DOHH2 (cell line): ENCODE measurements at regions not wholly inside any gene's neighbourhood (a gene's known extent, or its start where the extent isn't known, plus 50 kb on each side); places are given as distances from the start of the nearest gene placed in this dataset.

Source experiments
- EZH2phosphoT487 ChIP-seq: fragments of 200-600 bp; sonication (generic); IDR thresholded peaks from 2 replicates; pipeline ENCODE4 v1.6.1; 2017; ENCODE audit warnings: borderline replicate concordance, mild to moderate bottlenecking, antibody characterized with exemption, low read length, moderate library complexity, mixed read lengths
- TF ChIP-seq, protein P1 (sequence below): fragments of 200-600 bp; sonication (generic); IDR thresholded peaks from one replicate; pipeline ENCODE4 v1.5.1; 2014; ENCODE audit warnings: antibody characterized with exemption, mild to moderate bottlenecking, low read depth, low read length; ENCODE audit not compliant: poor library complexity, severe bottlenecking

DNA sequence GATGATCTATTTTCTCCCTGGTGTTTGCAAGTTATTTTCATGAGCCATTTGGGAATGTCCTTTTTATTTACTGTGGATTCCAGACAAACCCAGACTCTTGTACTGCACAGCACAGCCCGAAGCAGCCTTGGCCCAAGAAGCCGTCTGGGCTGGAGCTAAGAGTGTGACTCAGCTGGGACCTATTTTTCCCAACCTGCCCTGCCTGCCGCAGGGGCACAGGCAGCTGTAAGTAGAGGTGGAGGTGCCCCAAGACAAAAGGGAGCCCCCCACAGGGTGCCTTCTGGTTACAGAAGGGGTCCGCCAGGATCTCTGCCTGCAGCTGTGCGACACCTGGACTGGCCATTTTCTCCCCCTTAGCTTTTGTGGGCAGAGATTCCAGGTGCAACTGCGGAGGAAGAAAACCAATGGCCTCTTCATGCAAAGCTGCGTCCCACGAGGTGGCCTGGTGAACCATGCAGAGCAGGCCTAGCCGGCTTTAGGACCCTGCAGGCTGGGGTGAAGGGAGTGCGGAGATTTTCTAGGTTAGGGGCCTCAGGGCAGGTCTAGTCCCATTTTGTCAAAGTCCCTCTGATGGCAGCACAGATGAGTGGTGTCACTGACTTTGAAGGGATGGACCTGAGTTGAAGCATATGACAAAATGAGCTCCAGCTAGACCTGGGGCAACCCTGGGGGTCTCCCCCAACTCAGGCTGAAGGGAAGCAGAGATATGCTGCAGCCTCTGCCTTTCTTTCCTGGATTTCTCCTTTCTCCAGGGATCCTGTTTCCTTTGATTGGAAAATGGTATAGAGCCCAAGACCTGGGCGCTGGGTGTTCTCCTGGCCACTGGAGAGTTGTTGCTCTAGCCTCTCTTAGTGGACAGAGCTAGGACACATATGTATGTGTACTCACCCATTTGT lies 131.2 kb downstream of the KLF13 start:
- TF ChIP-seq, protein P1, sequence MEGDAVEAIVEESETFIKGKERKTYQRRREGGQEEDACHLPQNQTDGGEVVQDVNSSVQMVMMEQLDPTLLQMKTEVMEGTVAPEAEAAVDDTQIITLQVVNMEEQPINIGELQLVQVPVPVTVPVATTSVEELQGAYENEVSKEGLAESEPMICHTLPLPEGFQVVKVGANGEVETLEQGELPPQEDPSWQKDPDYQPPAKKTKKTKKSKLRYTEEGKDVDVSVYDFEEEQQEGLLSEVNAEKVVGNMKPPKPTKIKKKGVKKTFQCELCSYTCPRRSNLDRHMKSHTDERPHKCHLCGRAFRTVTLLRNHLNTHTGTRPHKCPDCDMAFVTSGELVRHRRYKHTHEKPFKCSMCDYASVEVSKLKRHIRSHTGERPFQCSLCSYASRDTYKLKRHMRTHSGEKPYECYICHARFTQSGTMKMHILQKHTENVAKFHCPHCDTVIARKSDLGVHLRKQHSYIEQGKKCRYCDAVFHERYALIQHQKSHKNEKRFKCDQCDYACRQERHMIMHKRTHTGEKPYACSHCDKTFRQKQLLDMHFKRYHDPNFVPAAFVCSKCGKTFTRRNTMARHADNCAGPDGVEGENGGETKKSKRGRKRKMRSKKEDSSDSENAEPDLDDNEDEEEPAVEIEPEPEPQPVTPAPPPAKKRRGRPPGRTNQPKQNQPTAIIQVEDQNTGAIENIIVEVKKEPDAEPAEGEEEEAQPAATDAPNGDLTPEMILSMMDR = no peak
- no peak for TF ChIP-seq EZH2phosphoT487
